Heart right ventricle (tissue), 16 donors: ENCODE measurements at regions not wholly inside any gene's neighbourhood (a gene's known extent, or its start where the extent isn't known, plus 50 kb on each side); places are given as distances from the start of the nearest gene placed in this dataset.

Source experiments
- ATAC-seq, 8 donors: fragments of 200-7000 bp; cut with Tn5 transposase; one replicate each; pipeline ENCODE4 v1.9.1; 2020; ENCODE audit warnings: mild to moderate bottlenecking in 8 of 8, moderate library complexity in 8 of 8, moderate number of reproducible peaks in 1 of 8
- DNase-seq, 2 donors: peaks; one replicate each; pipeline ENCODE4 v3.0.0-alpha.2; 2020
- H3K27ac ChIP-seq, 10 donors: fragments of 200-600 bp; sonication (generic) in 2 of 10; one replicate each; pipeline versions ENCODE4 v1.5.0 to v1.8.0; 2020 to 2022; ENCODE audit warnings: mild to moderate bottlenecking in 3 of 10
- H3K27me3 ChIP-seq, 7 donors: fragments of 200-600 bp; one replicate each; pipeline ENCODE4 v1.8.0; 2021 to 2022; ENCODE audit warnings: mild to moderate bottlenecking in 2 of 7
- H3K36me3 ChIP-seq, 9 donors: fragments of 200-600 bp; sonication (generic) in 1 of 9; one replicate each; pipeline versions ENCODE4 v1.5.0 to v1.8.0; 2020 to 2022; ENCODE audit warnings: mild to moderate bottlenecking in 2 of 9
- H3K4me1 ChIP-seq, 9 donors: fragments of 200-600 bp; sonication (generic) in 1 of 9; one replicate each; pipeline versions ENCODE4 v1.5.0 to v1.8.0; 2020 to 2022; ENCODE audit warnings: mild to moderate bottlenecking in 4 of 9
- H3K4me3 ChIP-seq, 10 donors: fragments of 200-600 bp; sonication (generic) in 2 of 10; one replicate each; pipeline versions ENCODE4 v1.5.0 to v1.8.0; 2020 to 2022; ENCODE audit warnings: mild to moderate bottlenecking in 7 of 10, moderate library complexity in 2 of 10
- H3K9me3 ChIP-seq, 11 donors: fragments of 200-600 bp in 10 of 11; sonication (generic) in 2 of 11; one replicate each; pipeline versions ENCODE4 v1.5.0 to v1.8.0; 2013 to 2022; ENCODE audit warnings: mild to moderate bottlenecking in 2 of 11, control low read depth in 1 of 11, moderate library complexity in 1 of 11
- WGBS, 2 donors: extraction: QIAGEN DNeasy Blood & Tissue Kit; methylation state at CpG; one replicate each; pipeline ENCODE4 v1.1.7; 2013; ENCODE audit warnings: inconsistent platforms in 1 of 2; 5-methylcytosine and 5-hydroxymethylcytosine counted together
- intact Hi-C, 10 donors: fragments of 100-400 bp; cut with DNase I; formaldehyde crosslinking; loops; one replicate each; pipeline versions ENCODE4 v1.11.1 to v1.14.2; 2022
- TF ChIP-seq, protein P1 (sequence below), 9 donors: fragments of 200-600 bp; sonication (generic) in 2 of 9; IDR thresholded peaks; one replicate each; pipeline versions ENCODE4 v1.5.0 to v1.8.0; 2021 to 2022; ENCODE audit warnings: antibody characterized with exemption in 9 of 9, mild to moderate bottlenecking in 5 of 9, moderate library complexity in 1 of 9
- donor health status: Arrhythmogenic right ventricular cardiomyopathy.
- donor health status: ischemic (EF 13 %, LVEDD 7.1; RV severe dilation, severe dysfunction).
- donor health status: healthy with polysubstance abuse.
- donor health status: DM: no; HTN: yes; CAD: no.
- donor health status: DM: no; HTN: no; CAD: no.
- donor health status: ischemic (EF 25% LVEDD 6.9; RV normal size, moderate dysfunction).
- donor health status: ischemic (EF 25% LVEDD 5.7; RV mildly dilated, moderate dysfunction).
- donor health status: healthy.
- donor health status: DM: yes; HTN: yes; CAD: no.
- donor health status: Ischemic cardiomyopathy.
- donor health status: ischemic (EF 35%, LVEDD 5.7; RV mildly dilated, moderate dysfunction).
- donor health status: nonischemic (EF 11% LVEDD 7.7; RV severe dilation, severe dysfunction).
- donor health status: DM: yes; HTN: yes; CAD: no.
- donor health status: PGD.
- donor health status: ischemic (EF 29% LVEDD 5.4; RV normal size, mild dysfunction).
- donor health status: nonischemic (EF 23%, LVEDD 6.1; RV moderate dilation, normal function).

DNA sequence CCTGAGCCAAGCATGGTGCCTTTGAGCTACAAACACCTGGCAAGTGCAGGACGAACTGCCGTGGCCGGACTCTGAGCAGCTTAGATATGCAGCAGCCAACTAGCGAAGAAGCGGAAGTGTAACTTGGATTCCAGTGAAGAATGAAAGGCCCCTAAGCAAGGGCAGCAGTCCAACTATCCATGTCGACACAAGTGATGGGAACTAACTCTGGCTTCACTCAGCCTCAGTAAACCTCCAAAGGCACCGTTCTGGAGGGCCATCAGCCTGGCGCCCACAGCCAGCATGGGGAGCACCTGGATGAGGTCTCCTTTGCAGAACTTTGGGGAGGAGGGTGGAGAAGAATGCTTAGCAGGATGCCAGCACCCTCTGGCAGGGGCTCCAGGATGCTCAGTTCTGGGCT, 78.4 kb upstream of the MLN start:
- Histone ChIP-seq H3K27me3 (peaks cover 0 to 50% (median 29%) of the 10 kb centered on the region in 7 donors), H3K4me3 (no peak overlapping the region), H3K4me1 (peaks cover 0 to 20% (median 18%) of the 10 kb centered on the region in 9 donors), H3K9me3 (no peaks in the 10 kb centered on the region), H3K27ac (no peak overlapping the region), H3K36me3 (no peaks in the 10 kb centered on the region)
- intact Hi-C loops = no loop called here
- TF ChIP-seq, protein P1, sequence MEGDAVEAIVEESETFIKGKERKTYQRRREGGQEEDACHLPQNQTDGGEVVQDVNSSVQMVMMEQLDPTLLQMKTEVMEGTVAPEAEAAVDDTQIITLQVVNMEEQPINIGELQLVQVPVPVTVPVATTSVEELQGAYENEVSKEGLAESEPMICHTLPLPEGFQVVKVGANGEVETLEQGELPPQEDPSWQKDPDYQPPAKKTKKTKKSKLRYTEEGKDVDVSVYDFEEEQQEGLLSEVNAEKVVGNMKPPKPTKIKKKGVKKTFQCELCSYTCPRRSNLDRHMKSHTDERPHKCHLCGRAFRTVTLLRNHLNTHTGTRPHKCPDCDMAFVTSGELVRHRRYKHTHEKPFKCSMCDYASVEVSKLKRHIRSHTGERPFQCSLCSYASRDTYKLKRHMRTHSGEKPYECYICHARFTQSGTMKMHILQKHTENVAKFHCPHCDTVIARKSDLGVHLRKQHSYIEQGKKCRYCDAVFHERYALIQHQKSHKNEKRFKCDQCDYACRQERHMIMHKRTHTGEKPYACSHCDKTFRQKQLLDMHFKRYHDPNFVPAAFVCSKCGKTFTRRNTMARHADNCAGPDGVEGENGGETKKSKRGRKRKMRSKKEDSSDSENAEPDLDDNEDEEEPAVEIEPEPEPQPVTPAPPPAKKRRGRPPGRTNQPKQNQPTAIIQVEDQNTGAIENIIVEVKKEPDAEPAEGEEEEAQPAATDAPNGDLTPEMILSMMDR (IDR thresholded peaks at IDR 0.05) = no peak
- DNase-seq = peak; percentile 14 to 38
- WGBS, 2 donors = 25 to 35% methylated on average over 8 of the region's 8 CpGs
- ATAC-seq = peak in 5 of 8 donors; percentile 13 to 49 (median 33)

DNA sequence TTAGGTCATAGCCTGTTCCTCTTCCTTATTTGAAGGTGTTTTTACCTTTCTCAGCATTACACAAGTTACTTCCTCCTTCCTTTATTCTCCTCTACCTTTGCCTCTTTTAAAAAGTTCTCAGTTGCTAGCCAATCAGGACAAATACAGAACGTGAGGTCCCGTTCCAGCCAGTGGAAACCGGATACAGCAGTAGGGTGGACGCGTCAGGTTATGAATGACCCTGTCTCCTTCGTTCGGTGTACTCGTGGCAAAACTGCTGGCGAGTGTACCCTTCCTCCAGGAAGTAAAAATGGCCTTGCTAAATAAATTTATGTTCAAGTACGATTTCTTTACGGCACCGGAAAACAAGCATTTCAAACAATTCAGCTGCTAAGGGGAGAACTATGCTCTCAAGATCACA, 77.0 kb upstream of the MLN start:
- no peak for DNase-seq
- TF ChIP-seq, protein P1 (IDR thresholded peaks at IDR 0.05) = no peak
- peaks cover 0 to 13% (median 10%) of the 10 kb centered on the region in 9 donors for H3K4me1 ChIP-seq
- 84 to 86% methylated on average over 12 of the region's 12 CpGs for WGBS, 2 donors
- peaks cover 0 to 58% (median 38%) of the 10 kb centered on the region in 7 donors for H3K27me3 ChIP-seq
- no peak for ATAC-seq
- no peak overlapping the region for H3K4me3 ChIP-seq
- no peaks in the 10 kb centered on the region for H3K36me3 ChIP-seq
- no peaks in the 10 kb centered on the region for H3K9me3 ChIP-seq
- intact Hi-C loops = no loop called here
- H3K27ac ChIP-seq = no peak overlapping the region

DNA sequence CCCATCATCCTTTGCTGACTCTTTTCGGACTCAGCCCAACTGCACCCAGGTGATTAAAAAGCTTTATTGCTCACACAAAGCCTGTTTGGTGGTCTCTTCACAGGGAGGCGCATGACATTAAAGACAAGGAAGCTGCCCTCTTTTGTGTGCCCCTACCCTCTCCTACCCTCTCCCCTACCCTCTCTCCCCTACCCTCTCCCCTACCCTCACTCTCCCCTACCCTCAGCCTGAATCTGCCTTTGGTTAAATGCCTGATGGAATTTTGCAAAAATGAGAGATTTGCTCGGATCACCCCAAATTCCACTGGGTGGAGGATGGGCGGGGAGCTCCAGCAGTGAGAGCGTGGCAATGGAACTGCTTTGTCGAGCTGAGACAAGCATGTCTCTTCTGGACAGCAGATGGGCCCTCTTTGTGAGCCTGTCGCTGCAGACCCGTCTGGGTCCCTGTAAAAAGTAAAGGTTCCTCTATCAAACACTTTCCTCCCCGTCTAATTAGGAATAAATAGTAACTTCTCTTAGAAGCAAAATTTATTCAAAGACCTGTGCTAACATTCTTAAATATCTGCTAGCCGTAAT, 76.4 kb upstream of the MLN start:
- peaks cover 0 to 58% (median 44%) of the 10 kb centered on the region in 7 donors for H3K27me3 ChIP-seq
- TF ChIP-seq, protein P1 (IDR thresholded peaks at IDR 0.05) = no peak
- no peaks in the 10 kb centered on the region for H3K36me3 ChIP-seq
- ATAC-seq = no peak
- 80 to 84% methylated on average over 10 of the region's 10 CpGs for WGBS, 2 donors
- H3K9me3 ChIP-seq = no peaks in the 10 kb centered on the region
- no peak for DNase-seq
- no peak overlapping the region for H3K4me3 ChIP-seq
- H3K4me1 ChIP-seq = peaks cover 0 to 10% (median 8%) of the 10 kb centered on the region in 9 donors
- intact Hi-C loops = no loop called here
- H3K27ac ChIP-seq = no peak overlapping the region

DNA sequence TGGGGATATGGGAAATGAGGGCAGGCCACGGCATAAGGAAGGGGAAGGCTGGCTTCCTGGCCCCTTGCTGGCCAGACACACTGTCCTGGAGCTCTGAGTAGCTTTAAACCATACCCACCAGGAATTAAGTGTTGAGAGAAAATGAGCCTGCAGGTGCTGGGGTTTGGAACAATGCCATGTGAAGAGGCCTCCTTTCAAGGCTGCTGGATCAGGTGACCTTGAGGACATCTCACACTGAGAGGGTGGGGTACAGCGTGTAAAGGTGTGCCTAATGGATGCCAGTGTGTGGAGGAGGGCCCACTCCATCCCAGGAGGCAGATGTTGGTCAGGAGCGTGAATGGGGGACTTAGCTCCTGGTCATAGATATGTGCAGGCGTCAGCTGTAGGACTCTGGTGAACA, 74.8 kb upstream of the MLN start:
- Histone ChIP-seq H3K4me3 (no peak overlapping the region), H3K9me3 (no peaks in the 10 kb centered on the region), H3K27ac (no peak overlapping the region), H3K27me3 (peaks cover 0 to 62% (median 42%) of the 10 kb centered on the region in 7 donors), H3K36me3 (no peaks in the 10 kb centered on the region), H3K4me1 (peaks cover 0 to 10% (median 7%) of the 10 kb centered on the region in 9 donors)
- TF ChIP-seq, protein P1 (IDR thresholded peaks at IDR 0.05) = no peak
- WGBS, 2 donors = 83 to 86% methylated on average over 4 of the region's 4 CpGs
- intact Hi-C loops = no loop called here
- no peak for ATAC-seq
- DNase-seq = no peak
